H9 (cell line): ENCODE measurements at regions not wholly inside any gene's neighbourhood (a gene's known extent, or its start where the extent isn't known, plus 50 kb on each side); places are given as distances from the start of the nearest gene placed in this dataset.

Experiments
- DNase-seq: peaks from one replicate; pipeline ENCODE4 v3.0.0-alpha.2; 2017
- H2AFZ ChIP-seq: one replicate; pipeline ENCODE4 v1.6.1; 2013; ENCODE audit warnings: mild to moderate bottlenecking, low read length, control low read depth, moderate library complexity
- H2AK5ac ChIP-seq: 2 replicates; pipeline ENCODE4 v1.6.1; 2013; ENCODE audit warnings: low read length, control low read depth, mixed read lengths; ENCODE audit not compliant: insufficient read length
- H2BK120ac ChIP-seq: one replicate; pipeline ENCODE4 v1.6.1; 2013; ENCODE audit warnings: low read depth, mild to moderate bottlenecking, low read length, control low read depth, inconsistent platforms; ENCODE audit not compliant: poor library complexity, severe bottlenecking
- H2BK12ac ChIP-seq: 2 replicates; pipeline ENCODE4 v1.6.1; 2013; ENCODE audit warnings: low read length, control low read depth, mixed read lengths, low read depth; ENCODE audit not compliant: insufficient read length
- H2BK15ac ChIP-seq: 2 replicates; pipeline ENCODE4 v1.6.1; 2013; ENCODE audit warnings: low read depth, low read length, control low read depth
- H2BK20ac ChIP-seq: one replicate; pipeline ENCODE4 v1.6.1; 2013; ENCODE audit warnings: low read depth, mild to moderate bottlenecking, low read length, control low read depth, inconsistent platforms; ENCODE audit not compliant: poor library complexity, severe bottlenecking
- H2BK5ac ChIP-seq: 2 replicates; pipeline ENCODE4 v1.6.1; 2013; ENCODE audit warnings: low read length, control low read depth, mixed read lengths; ENCODE audit not compliant: insufficient read length
- H3K14ac ChIP-seq: 2 replicates; pipeline ENCODE4 v1.6.1; 2013; ENCODE audit warnings: low read length, control low read depth; ENCODE audit not compliant: insufficient read depth
- H3K18ac ChIP-seq: 2 replicates; pipeline ENCODE4 v1.6.1; 2013; ENCODE audit warnings: low read depth, mild to moderate bottlenecking, mixed read lengths, low read length, control low read depth; ENCODE audit not compliant: insufficient read length
- H3K23ac ChIP-seq: 2 replicates; pipeline ENCODE4 v1.6.1; 2013; ENCODE audit warnings: low read length, control low read depth, mixed read lengths, low read depth; ENCODE audit not compliant: insufficient read length
- H3K23me2 ChIP-seq: 2 replicates; pipeline ENCODE4 v1.6.1; 2013; ENCODE audit warnings: low read depth, mild to moderate bottlenecking, mixed read lengths, low read length, control low read depth; ENCODE audit not compliant: insufficient read length, poor library complexity, severe bottlenecking
- H3K27ac ChIP-seq: 2 replicates; pipeline ENCODE4 v1.5.1; 2013; ENCODE audit warnings: low read length, control low read depth, mixed read lengths, low read depth; ENCODE audit not compliant: insufficient read length
- H3K27me3 ChIP-seq: 2 replicates; pipeline ENCODE4 v1.6.1; 2013; ENCODE audit warnings: low read length, control low read depth, inconsistent platforms; ENCODE audit not compliant: insufficient read depth
- H3K4ac ChIP-seq: 2 replicates; pipeline ENCODE4 v1.6.1; 2013; ENCODE audit warnings: low read depth, mild to moderate bottlenecking, control low read depth, inconsistent platforms, low read length, moderate library complexity
- H3K4me1 ChIP-seq: 2 replicates; pipeline ENCODE4 v1.6.1; 2013; ENCODE audit warnings: low read length, control low read depth, inconsistent platforms; ENCODE audit not compliant: insufficient read depth
- H3K4me2 ChIP-seq: 2 replicates; pipeline ENCODE4 v1.6.1; 2013; ENCODE audit warnings: low read length, control low read depth, mixed read lengths; ENCODE audit not compliant: insufficient read length, insufficient read depth
- H3K56ac ChIP-seq: 2 replicates; pipeline ENCODE4 v1.6.1; 2013; ENCODE audit warnings: low read depth, mild to moderate bottlenecking, mixed read lengths, low read length, control low read depth; ENCODE audit not compliant: insufficient read length
- H3K79me1 ChIP-seq: 2 replicates; pipeline ENCODE4 v1.6.1; 2013; ENCODE audit warnings: low read depth, mild to moderate bottlenecking, moderate library complexity, low read length, control low read depth, inconsistent platforms; ENCODE audit not compliant: insufficient read depth, poor library complexity, severe bottlenecking
- H3K79me2 ChIP-seq: 2 replicates; pipeline ENCODE4 v1.6.1; 2013; ENCODE audit warnings: low read length, control low read depth, inconsistent platforms; ENCODE audit not compliant: insufficient read depth
- H3K9ac ChIP-seq: 2 replicates; pipeline ENCODE4 v1.6.1; 2013; ENCODE audit warnings: low read length, control low read depth, mixed read lengths; ENCODE audit not compliant: insufficient read length; ENCODE audit errors: extremely low read depth
- H3K9me3 ChIP-seq: one replicate; pipeline ENCODE4 v1.6.1; 2013; ENCODE audit warnings: low read depth, low read length, inconsistent platforms; ENCODE audit not compliant: control insufficient read depth
- H3T11ph ChIP-seq: one replicate; pipeline ENCODE4 v1.6.1; 2013; ENCODE audit warnings: mild to moderate bottlenecking, low read length, control low read depth, inconsistent platforms
- H4K20me1 ChIP-seq: one replicate; pipeline ENCODE4 v1.6.1; 2013; ENCODE audit not compliant: control insufficient read depth, insufficient read length, insufficient read depth
- H4K5ac ChIP-seq: 2 replicates; pipeline ENCODE4 v1.6.1; 2013; ENCODE audit warnings: low read depth, mild to moderate bottlenecking, mixed read lengths, low read length, control low read depth; ENCODE audit not compliant: insufficient read length
- H4K8ac ChIP-seq: replicated peaks from 2 replicates; pipeline ENCODE4 v1.6.1; 2013; ENCODE audit warnings: low read length, control low read depth, mixed read lengths, low read depth; ENCODE audit not compliant: insufficient read length
- H4K91ac ChIP-seq: 2 replicates; pipeline ENCODE4 v1.6.1; 2013; ENCODE audit warnings: low read depth, mild to moderate bottlenecking, moderate library complexity, mixed read lengths, low read length, control low read depth; ENCODE audit not compliant: insufficient read length
- H3K27ac Mint-ChIP-seq, 3 experiments: 2 replicates in 2 of 3; 3 replicates in 1 of 3; pipeline ENCODE4 v1.8.0; 2020 to 2021; ENCODE audit warnings: mixed read lengths in 3 of 3, mild to moderate bottlenecking in 1 of 3, moderate library complexity in 1 of 3
- H3K27me3 Mint-ChIP-seq: 2 replicates; pipeline ENCODE4 v1.8.0; 2021; ENCODE audit warnings: low read depth, mild to moderate bottlenecking, moderate library complexity, mixed read lengths
- H3K36me3 Mint-ChIP-seq, 3 experiments: 2 replicates in 2 of 3; 3 replicates in 1 of 3; pipeline ENCODE4 v1.8.0; 2020 to 2021; ENCODE audit warnings: low read depth in 3 of 3, mixed read lengths in 3 of 3; ENCODE audit not compliant: insufficient read depth in 1 of 3
- H3K4me1 Mint-ChIP-seq, 2 experiments: 2 replicates each; pipeline ENCODE4 v1.8.0; 2020; ENCODE audit warnings: mixed read lengths in 2 of 2
- H3K4me3 Mint-ChIP-seq, 2 experiments: 2 replicates in 1 of 2; 3 replicates in 1 of 2; pipeline ENCODE4 v1.8.0; 2020 to 2021; ENCODE audit warnings: mild to moderate bottlenecking in 2 of 2, mixed read lengths in 2 of 2, moderate library complexity in 1 of 2
- H3K9me3 Mint-ChIP-seq, 2 experiments: 2 replicates in 1 of 2; 3 replicates in 1 of 2; pipeline ENCODE4 v1.8.0; 2020; ENCODE audit warnings: mild to moderate bottlenecking in 2 of 2, mixed read lengths in 2 of 2, moderate library complexity in 1 of 2
- CTCF ChIP-seq: fragments of 200-600 bp; sonication (generic); conservative IDR thresholded peaks from 3 replicates; pipeline ENCODE4 v1.8.0; 2021; ENCODE audit warnings: antibody characterized with exemption, mild to moderate bottlenecking
- WGBS: extraction: QIAGEN DNeasy Blood & Tissue Kit; methylation state at CpG from one replicate; pipeline ENCODE4 v1.1.7; 2013; ENCODE audit warnings: missing lambda C conversion rate, low lambda C conversion rate, mixed read lengths; ENCODE audit not compliant: insufficient read length; ENCODE audit errors: extremely low coverage; 5-methylcytosine and 5-hydroxymethylcytosine counted together

GRCh38 chr2:39948016-39948719 lies 169.1 kb upstream of the THUMPD2 start:
- no peaks in the 10 kb centered on the region for H3K79me1 ChIP-seq
- H2BK15ac ChIP-seq = no peak overlapping the region
- no peak overlapping the region for H3K18ac ChIP-seq
- Mint-ChIP-seq H3K27ac (no peak overlapping the region), H3K9me3 (peaks cover 0 to 4% of the 10 kb centered on the region in 2 experiments; a peak in 1 of 5 replicates), H3K27me3 (no peaks in the 10 kb centered on the region), H3K36me3 (no peaks in the 10 kb centered on the region), H3K4me3 (no peak overlapping the region), H3K4me1 (peaks cover 9% of the 10 kb centered on the region in 2 experiments)
- no peak overlapping the region for H2AFZ ChIP-seq
- no peak overlapping the region for H4K8ac ChIP-seq
- H2BK20ac ChIP-seq = no peak overlapping the region
- H4K5ac ChIP-seq = no peak overlapping the region
- no peak overlapping the region for H3T11ph ChIP-seq
- no peak overlapping the region for H2BK120ac ChIP-seq
- no peaks in the 10 kb centered on the region for H4K20me1 ChIP-seq
- H3K27me3 ChIP-seq = no peaks in the 10 kb centered on the region
- no peak overlapping the region for H3K9ac ChIP-seq
- H3K23me2 ChIP-seq = no peaks in the 10 kb centered on the region
- WGBS = no CpG with 5 or more reads among the region's 1 CpG
- no peak overlapping the region for H3K23ac ChIP-seq
- H3K4ac ChIP-seq = no peak overlapping the region
- H4K91ac ChIP-seq = no peak overlapping the region
- H3K14ac ChIP-seq = no peak overlapping the region
- no peak overlapping the region for H3K56ac ChIP-seq
- no peak for TF ChIP-seq CTCF
- no peak overlapping the region for H3K27ac ChIP-seq
- H2AK5ac ChIP-seq = no peak overlapping the region
- H2BK12ac ChIP-seq = no peak overlapping the region
- H3K9me3 ChIP-seq = no peaks in the 10 kb centered on the region
- H2BK5ac ChIP-seq = no peak overlapping the region
- no peaks in the 10 kb centered on the region for H3K79me2 ChIP-seq
- no peaks in the 10 kb centered on the region for H3K4me1 ChIP-seq
- H3K4me2 ChIP-seq = no peak overlapping the region
- no peak for DNase-seq
